ENCODE measurements at regions not wholly inside any gene's neighbourhood (a gene's known extent, or its start where the extent isn't known, plus 50 kb on each side); places are given as distances from the start of the nearest gene placed in this dataset.

- TF ChIP-seq CTCF (IDR thresholded peaks at IDR 0.05) (no peak), POLR2A (IDR thresholded peaks at IDR 0.05) (no peak)
These were observed 478.3 kb upstream of the SOX5 start for GRCh38 chr12:24427776-24428175.
